ENCODE measurements at regions not wholly inside any gene's neighbourhood (a gene's known extent, or its start where the extent isn't known, plus 50 kb on each side); places are given as distances from the start of the nearest gene placed in this dataset.

DNA sequence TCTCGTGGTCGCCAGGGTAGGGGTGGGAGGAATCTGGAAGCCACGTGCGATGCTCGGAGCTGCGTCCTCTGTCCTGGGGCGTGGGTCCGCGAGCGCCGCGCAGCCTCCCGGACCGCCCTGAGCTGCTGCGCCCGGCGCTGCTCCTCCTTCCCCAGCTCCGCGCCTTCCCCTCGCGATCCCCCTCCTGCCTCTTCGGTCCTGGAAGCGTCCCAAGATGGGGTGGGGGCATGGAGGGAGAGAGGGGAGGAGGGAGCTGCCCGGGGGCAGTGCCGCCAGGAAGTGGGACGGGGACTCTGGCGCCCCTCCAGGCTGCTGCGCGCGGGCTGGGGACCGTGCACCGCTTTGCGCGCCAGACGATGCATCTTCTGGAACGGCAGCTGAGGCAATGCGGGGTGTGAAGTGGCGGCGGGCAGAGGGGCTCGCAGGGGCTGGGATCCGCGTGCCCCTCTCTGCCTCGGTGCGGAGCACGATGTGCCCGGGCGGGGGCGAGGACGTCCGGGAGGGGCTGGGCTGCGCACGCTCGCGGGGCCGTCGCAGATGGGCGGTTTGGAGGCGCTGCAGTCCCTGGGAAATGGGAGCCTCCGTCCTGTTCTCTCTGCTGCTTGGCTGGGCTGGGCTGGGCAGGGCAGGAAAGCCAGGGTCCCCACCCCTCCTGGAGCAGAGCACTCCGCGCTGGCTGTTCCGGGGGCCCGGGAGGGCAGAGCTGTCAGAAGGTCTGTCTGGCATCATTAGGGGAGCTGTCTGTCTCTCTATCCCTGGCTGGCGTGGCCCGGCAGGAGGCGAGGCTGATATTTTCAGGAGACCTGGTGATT is 388.0 kb downstream of the SEC14L1 start (continued):
- no peak for TF ChIP-seq AR (CRISPR knock-in tag; IDR thresholded peaks at IDR 0.05)
- peak; percentile 55; the same call in 1 of the 2 replicates for TF ChIP-seq MYBL2 (CRISPR knock-in tag; IDR thresholded peaks at IDR 0.05)
- TF ChIP-seq, protein P1, sequence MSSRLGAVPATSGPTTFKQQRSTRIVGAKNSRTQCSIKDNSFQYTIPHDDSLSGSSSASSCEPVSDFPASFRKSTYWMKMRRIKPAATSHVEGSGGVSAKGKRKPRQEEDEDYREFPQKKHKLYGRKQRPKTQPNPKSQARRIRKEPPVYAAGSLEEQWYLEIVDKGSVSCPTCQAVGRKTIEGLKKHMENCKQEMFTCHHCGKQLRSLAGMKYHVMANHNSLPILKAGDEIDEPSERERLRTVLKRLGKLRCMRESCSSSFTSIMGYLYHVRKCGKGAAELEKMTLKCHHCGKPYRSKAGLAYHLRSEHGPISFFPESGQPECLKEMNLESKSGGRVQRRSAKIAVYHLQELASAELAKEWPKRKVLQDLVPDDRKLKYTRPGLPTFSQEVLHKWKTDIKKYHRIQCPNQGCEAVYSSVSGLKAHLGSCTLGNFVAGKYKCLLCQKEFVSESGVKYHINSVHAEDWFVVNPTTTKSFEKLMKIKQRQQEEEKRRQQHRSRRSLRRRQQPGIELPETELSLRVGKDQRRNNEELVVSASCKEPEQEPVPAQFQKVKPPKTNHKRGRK (CRISPR knock-in tag; IDR thresholded peaks at IDR 0.05; ENCODE audit: borderline replicate concordance), result no peak
- TF ChIP-seq CREM (CRISPR knock-in tag; IDR thresholded peaks at IDR 0.05), result 0 out of 2 replicates have a peak, but pooled peaks have one; percentile 48
- TF ChIP-seq ETV6 (CRISPR knock-in tag; IDR thresholded peaks at IDR 0.05), result peak; percentile 79
- TF ChIP-seq E2F5 (CRISPR knock-in tag; IDR thresholded peaks at IDR 0.05), result peak; percentile 93
- no peak for TF ChIP-seq ZNF671 (CRISPR knock-in tag; IDR thresholded peaks at IDR 0.05)
- TF ChIP-seq GABPB1 (CRISPR knock-in tag; IDR thresholded peaks at IDR 0.05), result no peak; the same call in 1 of the 2 replicates
- 0 out of 2 replicates have a peak, but pooled peaks have one; percentile 84 for TF ChIP-seq RELA (CRISPR knock-in tag; IDR thresholded peaks at IDR 0.05; ENCODE audit: borderline replicate concordance)
- TF ChIP-seq, protein P2, sequence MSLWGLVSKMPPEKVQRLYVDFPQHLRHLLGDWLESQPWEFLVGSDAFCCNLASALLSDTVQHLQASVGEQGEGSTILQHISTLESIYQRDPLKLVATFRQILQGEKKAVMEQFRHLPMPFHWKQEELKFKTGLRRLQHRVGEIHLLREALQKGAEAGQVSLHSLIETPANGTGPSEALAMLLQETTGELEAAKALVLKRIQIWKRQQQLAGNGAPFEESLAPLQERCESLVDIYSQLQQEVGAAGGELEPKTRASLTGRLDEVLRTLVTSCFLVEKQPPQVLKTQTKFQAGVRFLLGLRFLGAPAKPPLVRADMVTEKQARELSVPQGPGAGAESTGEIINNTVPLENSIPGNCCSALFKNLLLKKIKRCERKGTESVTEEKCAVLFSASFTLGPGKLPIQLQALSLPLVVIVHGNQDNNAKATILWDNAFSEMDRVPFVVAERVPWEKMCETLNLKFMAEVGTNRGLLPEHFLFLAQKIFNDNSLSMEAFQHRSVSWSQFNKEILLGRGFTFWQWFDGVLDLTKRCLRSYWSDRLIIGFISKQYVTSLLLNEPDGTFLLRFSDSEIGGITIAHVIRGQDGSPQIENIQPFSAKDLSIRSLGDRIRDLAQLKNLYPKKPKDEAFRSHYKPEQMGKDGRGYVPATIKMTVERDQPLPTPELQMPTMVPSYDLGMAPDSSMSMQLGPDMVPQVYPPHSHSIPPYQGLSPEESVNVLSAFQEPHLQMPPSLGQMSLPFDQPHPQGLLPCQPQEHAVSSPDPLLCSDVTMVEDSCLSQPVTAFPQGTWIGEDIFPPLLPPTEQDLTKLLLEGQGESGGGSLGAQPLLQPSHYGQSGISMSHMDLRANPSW (CRISPR knock-in tag; conservative IDR thresholded peaks at IDR 0.05; ENCODE audit: low read depth), result no peak
- no peak; the same call in 1 of the 2 replicates for TF ChIP-seq ZNF263 (CRISPR knock-in tag; IDR thresholded peaks at IDR 0.05; ENCODE audit: low read depth)
- no peak for TF ChIP-seq IRF2 (CRISPR knock-in tag; IDR thresholded peaks at IDR 0.05; ENCODE audit: borderline replicate concordance, low read depth)
- TF ChIP-seq, protein P3, sequence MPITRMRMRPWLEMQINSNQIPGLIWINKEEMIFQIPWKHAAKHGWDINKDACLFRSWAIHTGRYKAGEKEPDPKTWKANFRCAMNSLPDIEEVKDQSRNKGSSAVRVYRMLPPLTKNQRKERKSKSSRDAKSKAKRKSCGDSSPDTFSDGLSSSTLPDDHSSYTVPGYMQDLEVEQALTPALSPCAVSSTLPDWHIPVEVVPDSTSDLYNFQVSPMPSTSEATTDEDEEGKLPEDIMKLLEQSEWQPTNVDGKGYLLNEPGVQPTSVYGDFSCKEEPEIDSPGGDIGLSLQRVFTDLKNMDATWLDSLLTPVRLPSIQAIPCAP (CRISPR knock-in tag; IDR thresholded peaks at IDR 0.05), result peak; percentile 38; the same call in 1 of the 2 replicates
- TF ChIP-seq PRDM15 (CRISPR knock-in tag; IDR thresholded peaks at IDR 0.05), result no peak
- 0 out of 2 replicates have a peak, but pooled peaks have one; percentile 37 for TF ChIP-seq USF2 (CRISPR knock-in tag; IDR thresholded peaks at IDR 0.05)
- TF ChIP-seq ZNF396 (CRISPR knock-in tag; IDR thresholded peaks at IDR 0.05; ENCODE audit: borderline replicate concordance), result no peak
- peak; percentile 93 for TF ChIP-seq FOXP1 (CRISPR knock-in tag; IDR thresholded peaks at IDR 0.05; ENCODE audit: borderline replicate concordance)
- 0 out of 2 replicates have a peak, but pooled peaks have one; percentile 39 for TF ChIP-seq ELF4 (CRISPR knock-in tag; IDR thresholded peaks at IDR 0.05; ENCODE audit: low read depth)
- TF ChIP-seq JUN (CRISPR knock-in tag; IDR thresholded peaks at IDR 0.05), result peak; percentile 67; the same call in 1 of the 2 replicates
- TF ChIP-seq SMAD3 (CRISPR knock-in tag; IDR thresholded peaks at IDR 0.05; ENCODE audit: borderline replicate concordance), result peak; percentile 70; the same call in 1 of the 2 replicates
- peak; percentile 90; the same call in 1 of the 2 replicates for TF ChIP-seq TP53 (CRISPR knock-in tag; IDR thresholded peaks at IDR 0.05)
- no peak for TF ChIP-seq ZNF219 (CRISPR knock-in tag; IDR thresholded peaks at IDR 0.05; ENCODE audit: borderline replicate concordance)
- TF ChIP-seq CREB1 (CRISPR knock-in tag; IDR thresholded peaks at IDR 0.05), result no peak
- no peak for TF ChIP-seq GTF2I (CRISPR knock-in tag; conservative IDR thresholded peaks at IDR 0.05)
- TF ChIP-seq NFYB (CRISPR knock-in tag; conservative IDR thresholded peaks at IDR 0.05; ENCODE audit: low read depth), result 0 out of 2 replicates have a peak, but pooled peaks have one; percentile 16

Measured in WTC11 (cell line).